ENCODE measurements at regions not wholly inside any gene's neighbourhood (a gene's known extent, or its start where the extent isn't known, plus 50 kb on each side); places are given as distances from the start of the nearest gene placed in this dataset.

DNA sequence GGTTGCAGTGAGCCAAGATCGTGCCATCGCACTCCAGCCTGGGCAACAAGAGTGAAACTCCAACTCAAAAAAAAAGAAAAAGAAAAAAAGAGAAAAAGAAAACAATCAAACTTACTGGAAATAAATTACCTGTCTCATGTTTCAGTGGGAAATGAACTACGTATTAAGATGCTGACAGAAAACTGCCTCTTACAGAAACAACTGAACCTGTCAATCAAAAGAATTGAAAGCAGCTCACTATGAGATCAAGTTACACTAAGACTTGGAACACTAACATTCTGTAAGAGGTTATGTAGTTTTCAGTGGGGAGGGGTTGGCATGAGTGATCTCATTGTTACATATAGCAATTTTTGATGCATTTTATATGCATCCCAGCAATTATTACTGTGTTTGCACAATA, 64.4 kb upstream of the SPATA31E1 start:
- TF ChIP-seq, protein P1, sequence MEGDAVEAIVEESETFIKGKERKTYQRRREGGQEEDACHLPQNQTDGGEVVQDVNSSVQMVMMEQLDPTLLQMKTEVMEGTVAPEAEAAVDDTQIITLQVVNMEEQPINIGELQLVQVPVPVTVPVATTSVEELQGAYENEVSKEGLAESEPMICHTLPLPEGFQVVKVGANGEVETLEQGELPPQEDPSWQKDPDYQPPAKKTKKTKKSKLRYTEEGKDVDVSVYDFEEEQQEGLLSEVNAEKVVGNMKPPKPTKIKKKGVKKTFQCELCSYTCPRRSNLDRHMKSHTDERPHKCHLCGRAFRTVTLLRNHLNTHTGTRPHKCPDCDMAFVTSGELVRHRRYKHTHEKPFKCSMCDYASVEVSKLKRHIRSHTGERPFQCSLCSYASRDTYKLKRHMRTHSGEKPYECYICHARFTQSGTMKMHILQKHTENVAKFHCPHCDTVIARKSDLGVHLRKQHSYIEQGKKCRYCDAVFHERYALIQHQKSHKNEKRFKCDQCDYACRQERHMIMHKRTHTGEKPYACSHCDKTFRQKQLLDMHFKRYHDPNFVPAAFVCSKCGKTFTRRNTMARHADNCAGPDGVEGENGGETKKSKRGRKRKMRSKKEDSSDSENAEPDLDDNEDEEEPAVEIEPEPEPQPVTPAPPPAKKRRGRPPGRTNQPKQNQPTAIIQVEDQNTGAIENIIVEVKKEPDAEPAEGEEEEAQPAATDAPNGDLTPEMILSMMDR (optimal IDR thresholded peaks at IDR 0.05 in 1 of 3, IDR thresholded peaks at IDR 0.05 in 1 of 3, conservative IDR thresholded peaks at IDR 0.05 in 1 of 3; ENCODE audit: extremely low read depth in 1 of 3, insufficient read depth in 2 of 3, low read length in 3 of 3), result no peak
- TF ChIP-seq EZH2 (IDR thresholded peaks at IDR 0.05; ENCODE audit: low read length), result no peak
